GM23248 (cell line): ENCODE measurements at regions not wholly inside any gene's neighbourhood (a gene's known extent, or its start where the extent isn't known, plus 50 kb on each side); places are given as distances from the start of the nearest gene placed in this dataset.
"Not testable (repeated sequence)": the region's sequence is repeated elsewhere in the genome, so short reads cannot be mapped to it uniquely, and the experiment has no call there.

ENCODE experiments used
- DNase-seq: peaks from one replicate; pipeline ENCODE4 v3.0.0-alpha.2; 2015
- H2AFZ ChIP-seq: fragments of 200-600 bp; sonication (generic); 2 replicates; pipeline ENCODE4 v1.6.1; 2016; ENCODE audit warnings: antibody characterized with exemption
- H3F3A ChIP-seq: fragments of 200-600 bp; sonication (generic); 2 replicates; pipeline ENCODE4 v1.6.1; 2016; ENCODE audit warnings: mild to moderate bottlenecking, antibody characterized with exemption, mixed run types; ENCODE audit not compliant: insufficient read depth
- H3K27ac ChIP-seq: fragments of 200-600 bp; sonication (generic); 2 replicates; pipeline ENCODE4 v1.5.1; 2016; ENCODE audit warnings: mild to moderate bottlenecking
- H3K27me3 ChIP-seq: fragments of 200-600 bp; sonication (generic); replicated peaks from 2 replicates; pipeline ENCODE4 v1.6.1; 2016; ENCODE audit warnings: mild to moderate bottlenecking; ENCODE audit not compliant: insufficient read depth
- H3K36me3 ChIP-seq: fragments of 200-600 bp; sonication (generic); 2 replicates; pipeline ENCODE4 v1.6.1; 2016; ENCODE audit warnings: low read depth, mild to moderate bottlenecking
- H3K4me1 ChIP-seq: fragments of 200-600 bp; sonication (generic); 2 replicates; pipeline ENCODE4 v1.6.1; 2016; ENCODE audit warnings: mild to moderate bottlenecking; ENCODE audit not compliant: insufficient read depth
- H3K4me2 ChIP-seq: fragments of 200-600 bp; sonication (generic); one replicate; pipeline ENCODE4 v1.6.1; 2016; ENCODE audit warnings: mild to moderate bottlenecking; ENCODE audit not compliant: unreplicated experiment
- H3K4me3 ChIP-seq: fragments of 200-600 bp; sonication (generic); 2 replicates; pipeline ENCODE4 v1.5.1; 2016; ENCODE audit warnings: mild to moderate bottlenecking
- H3K79me2 ChIP-seq: fragments of 200-600 bp; sonication (generic); 2 replicates; pipeline ENCODE4 v1.6.1; 2016; ENCODE audit warnings: mild to moderate bottlenecking; ENCODE audit not compliant: insufficient read depth
- H3K9ac ChIP-seq: fragments of 200-600 bp; sonication (generic); 2 replicates; pipeline ENCODE4 v1.6.1; 2016; ENCODE audit warnings: mild to moderate bottlenecking
- H3K9me2 ChIP-seq: fragments of 200-600 bp; sonication (generic); 2 replicates; pipeline ENCODE4 v1.6.1; 2016; ENCODE audit warnings: mixed run types, mild to moderate bottlenecking, moderate library complexity; ENCODE audit not compliant: insufficient read depth
- H3K9me3 ChIP-seq: fragments of 200-600 bp; sonication (generic); one replicate; pipeline ENCODE4 v1.6.1; 2017; ENCODE audit warnings: low read depth
- H4K20me1 ChIP-seq: fragments of 200-600 bp; sonication (generic); 2 replicates; pipeline ENCODE4 v1.6.0; 2016; ENCODE audit not compliant: insufficient read depth
- EZH2 ChIP-seq: fragments of 200-600 bp; sonication (generic); IDR thresholded peaks from 2 replicates; pipeline ENCODE4 v1.6.1; 2018; ENCODE audit warnings: antibody characterized with exemption, mild to moderate bottlenecking; ENCODE audit not compliant: insufficient read depth, poor library complexity, severe bottlenecking
- EZH2phosphoT487 ChIP-seq: fragments of 200-600 bp; sonication (generic); IDR thresholded peaks from 2 replicates; pipeline ENCODE4 v1.6.1; 2018; ENCODE audit warnings: antibody characterized with exemption, moderate library complexity, mild to moderate bottlenecking, low read depth; ENCODE audit not compliant: insufficient read depth
- WGBS, 2 experiments: methylation state at CpG; one replicate each; pipeline ENCODE4 v1.1.6; 2015 to 2017; ENCODE audit warnings: low lambda C conversion rate in 2 of 2, low coverage in 1 of 2; ENCODE audit errors: missing lambda C conversion rate in 2 of 2; 5-methylcytosine and 5-hydroxymethylcytosine counted together
- in situ Hi-C: fragments of 300-500 bp; cut with MboI; formaldehyde crosslinking; loops from 2 replicates; pipeline ENCODE4 v1.15.0; 2020

- H3K36me3 ChIP-seq = no peaks in the 10 kb centered on the region
- no peaks in the 10 kb centered on the region for H3K27me3 ChIP-seq
- no peaks in the 10 kb centered on the region for H3K79me2 ChIP-seq
- H3K9me2 ChIP-seq = no peaks in the 10 kb centered on the region
- no peaks in the 10 kb centered on the region for H4K20me1 ChIP-seq
- H2AFZ ChIP-seq = no peak overlapping the region
- in situ Hi-C loops = no loop called here
- H3K4me3 ChIP-seq = no peak overlapping the region
- no peak for DNase-seq
- WGBS, 2 experiments = 79 to 80% methylated on average over 6 of the region's 6 CpGs
- H3K9ac ChIP-seq = no peak overlapping the region
- TF ChIP-seq EZH2phosphoT487 (no peak), EZH2 (no peak)
- H3K4me2 ChIP-seq = no peak overlapping the region
- H3K4me1 ChIP-seq = no peaks in the 10 kb centered on the region
- no peaks in the 10 kb centered on the region for H3K9me3 ChIP-seq
- H3F3A ChIP-seq = no peaks in the 10 kb centered on the region
- no peak overlapping the region for H3K27ac ChIP-seq
These were observed 80.3 kb upstream of the LYZL2 start for GRCh38 chr10:30709700-30710358.

GRCh38 chr10:30709229-30709628, 79.7 kb upstream of the LYZL2 start:
- Histone ChIP-seq H3K36me3 (no peaks in the 10 kb centered on the region), H2AFZ (no peak overlapping the region), H3K4me3 (no peak overlapping the region), H3K4me1 (no peaks in the 10 kb centered on the region), H3K9me2 (no peaks in the 10 kb centered on the region), H3K79me2 (no peaks in the 10 kb centered on the region), H3F3A (no peaks in the 10 kb centered on the region), H3K27me3 (no peaks in the 10 kb centered on the region), H3K27ac (no peak overlapping the region), H3K9me3 (no peaks in the 10 kb centered on the region), H4K20me1 (no peaks in the 10 kb centered on the region), H3K9ac (no peak overlapping the region), H3K4me2 (no peak overlapping the region)
- TF ChIP-seq EZH2 (no peak), EZH2phosphoT487 (no peak)
- in situ Hi-C loops = no loop called here
- no peak for DNase-seq
- WGBS, 2 experiments = 92 to 97% methylated on average over 10 of the region's 10 CpGs

GRCh38 chr10:30708234-30708633, 78.7 kb upstream of the LYZL2 start:
- Histone ChIP-seq H3K4me3 (no peak overlapping the region), H3K36me3 (no peaks in the 10 kb centered on the region), H3K27me3 (no peaks in the 10 kb centered on the region), H3F3A (no peaks in the 10 kb centered on the region), H3K79me2 (no peaks in the 10 kb centered on the region), H4K20me1 (no peaks in the 10 kb centered on the region), H3K4me2 (no peak overlapping the region), H3K9me2 (no peaks in the 10 kb centered on the region), H3K27ac (no peak overlapping the region), H3K9me3 (no peaks in the 10 kb centered on the region), H3K9ac (no peak overlapping the region), H3K4me1 (no peaks in the 10 kb centered on the region), H2AFZ (no peak overlapping the region)
- no peak for DNase-seq
- TF ChIP-seq EZH2 = no peak
- no peak for TF ChIP-seq EZH2phosphoT487
- 96 to 97% methylated on average over 3 of the region's 3 CpGs for WGBS, 2 experiments
- in situ Hi-C loops = no loop called here

GRCh38 chr10:30706189-30706588, 76.6 kb upstream of the LYZL2 start:
- not testable (repeated sequence) for H3K27ac ChIP-seq

More at GRCh38 chr10:30706189-30706588, 76.6 kb upstream of the LYZL2 start:
- H3K4me3 ChIP-seq, H4K20me1 ChIP-seq, H2AFZ ChIP-seq, H3K9ac ChIP-seq, H3K9me2 ChIP-seq, H3K79me2 ChIP-seq, in situ Hi-C loops, H3F3A ChIP-seq, H3K4me2 ChIP-seq, H3K36me3 ChIP-seq, H3K27me3 ChIP-seq, H3K9me3 ChIP-seq, DNase-seq: not testable (repeated sequence)
- peaks cover 11% of the 10 kb centered on the region for H3K4me1 ChIP-seq
- 93% methylated on average over 1 of the region's 1 CpG; no CpG with 5 or more reads in 1 of the 2 experiments for WGBS, 2 experiments
